MM.1S (cell line): ENCODE measurements at regions not wholly inside any gene's neighbourhood (a gene's known extent, or its start where the extent isn't known, plus 50 kb on each side); places are given as distances from the start of the nearest gene placed in this dataset.

Experiments used
- DNase-seq: peaks from one replicate; pipeline ENCODE4 v3.0.0-alpha.2; 2015
- H2AFZ ChIP-seq: fragments of 300-600 bp; sonication (generic); 2 replicates; pipeline ENCODE4 v1.6.0; 2016; ENCODE audit warnings: antibody characterized with exemption, low read length
- H3F3A ChIP-seq: fragments of 300-600 bp; sonication (generic); 2 replicates; pipeline ENCODE4 v1.6.1; 2016; ENCODE audit warnings: mild to moderate bottlenecking, antibody characterized with exemption, low read length, moderate library complexity, mixed read lengths; ENCODE audit not compliant: insufficient read depth
- H3K27ac ChIP-seq: fragments of 300-600 bp; sonication (generic); 2 replicates; pipeline ENCODE4 v1.5.1; 2016; ENCODE audit warnings: mild to moderate bottlenecking, low read length
- H3K27me3 ChIP-seq: fragments of 300-600 bp; sonication (generic); replicated peaks from 2 replicates; pipeline ENCODE4 v1.6.0; 2016; ENCODE audit warnings: low read length; ENCODE audit not compliant: insufficient read depth
- H3K36me3 ChIP-seq: fragments of 300-600 bp; sonication (generic); replicated peaks from 2 replicates; pipeline ENCODE4 v1.6.1; 2016; ENCODE audit warnings: mild to moderate bottlenecking, low read length, mixed read lengths; ENCODE audit not compliant: insufficient read depth
- H3K4me1 ChIP-seq: fragments of 300-600 bp; sonication (generic); 2 replicates; pipeline ENCODE4 v1.6.1; 2016; ENCODE audit warnings: low read length, mixed read lengths
- H3K4me2 ChIP-seq: fragments of 300-600 bp; sonication (generic); 2 replicates; pipeline ENCODE4 v1.6.0; 2016; ENCODE audit warnings: low read depth, low read length
- H3K4me3 ChIP-seq: fragments of 300-600 bp; sonication (generic); 2 replicates; pipeline ENCODE4 v1.5.1; 2016; ENCODE audit warnings: low read length, mixed read lengths
- H3K79me2 ChIP-seq: fragments of 300-600 bp; sonication (generic); 2 replicates; pipeline ENCODE4 v1.6.1; 2016; ENCODE audit warnings: mixed run types, low read length, mixed read lengths
- H3K9ac ChIP-seq: fragments of 300-600 bp; sonication (generic); 2 replicates; pipeline ENCODE4 v1.6.1; 2016; ENCODE audit warnings: low read length, mixed read lengths
- H3K9me2 ChIP-seq: fragments of 300-600 bp; sonication (generic); replicated peaks from 2 replicates; pipeline ENCODE4 v1.6.1; 2016; ENCODE audit warnings: mild to moderate bottlenecking, low read length, mixed read lengths; ENCODE audit not compliant: insufficient read depth
- H3K9me3 ChIP-seq: fragments of 300-600 bp; sonication (generic); replicated peaks from 2 replicates; pipeline ENCODE4 v1.6.1; 2016; ENCODE audit warnings: mild to moderate bottlenecking, low read length, mixed read lengths; ENCODE audit not compliant: insufficient read depth
- H4K20me1 ChIP-seq: fragments of 300-600 bp; sonication (generic); 2 replicates; pipeline ENCODE4 v1.6.1; 2016; ENCODE audit warnings: mild to moderate bottlenecking, low read length, moderate library complexity, mixed read lengths; ENCODE audit not compliant: insufficient read depth
- EZH2 ChIP-seq: fragments of 300-600 bp; sonication (generic); optimal IDR thresholded peaks from 2 replicates; pipeline ENCODE3; 2017; ENCODE audit warnings: low read depth, mild to moderate bottlenecking, antibody characterized with exemption, low read length, mixed read lengths
- EZH2phosphoT487 ChIP-seq: fragments of 300-600 bp; sonication (generic); IDR thresholded peaks from 2 replicates; pipeline ENCODE4 v1.6.1; 2018; ENCODE audit warnings: antibody characterized with exemption, low read length
- TF ChIP-seq, protein P1 (sequence below): fragments of 300-600 bp; sonication (generic); IDR thresholded peaks from 2 replicates; pipeline ENCODE4 v1.5.1; 2016; ENCODE audit warnings: antibody characterized with exemption, low read length, mixed read lengths

DNA sequence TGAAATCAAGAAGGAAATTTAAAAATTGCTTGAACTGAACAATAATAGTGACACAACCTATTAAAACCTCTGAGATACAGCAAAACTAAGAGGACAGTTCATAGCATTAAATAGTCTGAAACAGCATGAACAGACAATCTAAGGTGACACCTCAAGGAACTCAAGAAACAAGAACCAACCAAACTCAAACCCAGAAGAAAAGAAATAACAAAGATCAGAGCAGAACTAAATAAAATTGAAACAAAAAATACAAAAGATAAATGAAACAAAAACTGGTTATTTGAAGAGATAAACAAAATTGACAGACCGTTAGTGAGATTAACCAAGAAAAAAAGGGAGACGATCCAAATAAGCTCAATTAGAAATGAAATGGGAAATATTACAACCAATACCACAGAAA is 122.8 kb upstream of the TOP3B start:
- Histone ChIP-seq H3K27me3 (0 out of 2 replicates have a peak, but pooled peaks cover 3% of the 10 kb centered on the region), H2AFZ (no peak overlapping the region), H3K4me1 (no peaks in the 10 kb centered on the region), H3K4me3 (no peak overlapping the region), H3K9me2 (no peaks in the 10 kb centered on the region), H3K9ac (no peak overlapping the region), H3K79me2 (no peaks in the 10 kb centered on the region), H3F3A (no peaks in the 10 kb centered on the region), H3K27ac (no peak overlapping the region), H4K20me1 (no peaks in the 10 kb centered on the region), H3K36me3 (no peaks in the 10 kb centered on the region), H3K9me3 (no peaks in the 10 kb centered on the region), H3K4me2 (no peak overlapping the region)
- no peak for DNase-seq
- TF ChIP-seq EZH2phosphoT487 (no peak), EZH2 (no peak)
- TF ChIP-seq, protein P1, sequence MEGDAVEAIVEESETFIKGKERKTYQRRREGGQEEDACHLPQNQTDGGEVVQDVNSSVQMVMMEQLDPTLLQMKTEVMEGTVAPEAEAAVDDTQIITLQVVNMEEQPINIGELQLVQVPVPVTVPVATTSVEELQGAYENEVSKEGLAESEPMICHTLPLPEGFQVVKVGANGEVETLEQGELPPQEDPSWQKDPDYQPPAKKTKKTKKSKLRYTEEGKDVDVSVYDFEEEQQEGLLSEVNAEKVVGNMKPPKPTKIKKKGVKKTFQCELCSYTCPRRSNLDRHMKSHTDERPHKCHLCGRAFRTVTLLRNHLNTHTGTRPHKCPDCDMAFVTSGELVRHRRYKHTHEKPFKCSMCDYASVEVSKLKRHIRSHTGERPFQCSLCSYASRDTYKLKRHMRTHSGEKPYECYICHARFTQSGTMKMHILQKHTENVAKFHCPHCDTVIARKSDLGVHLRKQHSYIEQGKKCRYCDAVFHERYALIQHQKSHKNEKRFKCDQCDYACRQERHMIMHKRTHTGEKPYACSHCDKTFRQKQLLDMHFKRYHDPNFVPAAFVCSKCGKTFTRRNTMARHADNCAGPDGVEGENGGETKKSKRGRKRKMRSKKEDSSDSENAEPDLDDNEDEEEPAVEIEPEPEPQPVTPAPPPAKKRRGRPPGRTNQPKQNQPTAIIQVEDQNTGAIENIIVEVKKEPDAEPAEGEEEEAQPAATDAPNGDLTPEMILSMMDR: no peak

GRCh38 chr22:22103078-22103875 is 120.7 kb upstream of the TOP3B start:
- H3K9ac ChIP-seq: no peak overlapping the region
- no peaks in the 10 kb centered on the region for H3K79me2 ChIP-seq
- H4K20me1 ChIP-seq: no peaks in the 10 kb centered on the region
- no peaks in the 10 kb centered on the region for H3K36me3 ChIP-seq
- no peaks in the 10 kb centered on the region for H3K9me3 ChIP-seq
- H2AFZ ChIP-seq: no peak overlapping the region
- no peaks in the 10 kb centered on the region for H3K9me2 ChIP-seq
- H3K4me2 ChIP-seq: no peak overlapping the region
- TF ChIP-seq EZH2 (no peak), EZH2phosphoT487 (no peak)
- TF ChIP-seq, protein P1: peak; percentile 56
- 0 out of 2 replicates have a peak, but pooled peaks cover 3% of the 10 kb centered on the region for H3K27me3 ChIP-seq
- no peak for DNase-seq
- peaks cover 18% of the 10 kb centered on the region for H3K4me1 ChIP-seq
- H3F3A ChIP-seq: peaks cover 15% of the 10 kb centered on the region
- H3K4me3 ChIP-seq: no peak overlapping the region
- H3K27ac ChIP-seq: no peak overlapping the region

GRCh38 chr22:22099833-22100812 is 117.5 kb upstream of the TOP3B start:
- Histone ChIP-seq H3K27ac (no peak overlapping the region), H2AFZ (no peak overlapping the region), H3K4me3 (no peak overlapping the region)

More at GRCh38 chr22:22099833-22100812, 117.5 kb upstream of the TOP3B start:
- peak overlapping the region; percentile 80 for H3K4me2 ChIP-seq
- TF ChIP-seq, protein P1: peak; percentile 65
- no peak for TF ChIP-seq EZH2phosphoT487
- TF ChIP-seq EZH2: no peak
- no peaks in the 10 kb centered on the region for H3K79me2 ChIP-seq
- peak; percentile 31 for DNase-seq
- H4K20me1 ChIP-seq: no peaks in the 10 kb centered on the region
- no peak overlapping the region for H3K9ac ChIP-seq
- H3K36me3 ChIP-seq: no peaks in the 10 kb centered on the region
- H3K4me1 ChIP-seq: peaks cover 30% of the 10 kb centered on the region
- H3K9me2 ChIP-seq: no peaks in the 10 kb centered on the region
- H3K27me3 ChIP-seq: no peaks in the 10 kb centered on the region
- peaks cover 19% of the 10 kb centered on the region for H3F3A ChIP-seq
- no peaks in the 10 kb centered on the region for H3K9me3 ChIP-seq
